ENCODE measurements at regions not wholly inside any gene's neighbourhood (a gene's known extent, or its start where the extent isn't known, plus 50 kb on each side); places are given as distances from the start of the nearest gene placed in this dataset.
A peak's percentile ranks its signal among the peaks of the same experiment; 100 is the strongest.
"Not testable (repeated sequence)": the region's sequence is repeated elsewhere in the genome, so short reads cannot be mapped to it uniquely, and the experiment has no call there.

GRCh38 chr5:172533058-172533398 lies 78.7 kb upstream of the SH3PXD2B start:
- Histone ChIP-seq H3K79me2 (ENCODE audit: low read length) (no peaks in the 10 kb centered on the region), H2AFZ (ENCODE audit: low read length) (no peak overlapping the region), H3K9me3 (replicated peaks; ENCODE audit: insufficient read depth, low read length) (no peaks in the 10 kb centered on the region), H3K27me3 (replicated peaks; ENCODE audit: insufficient read depth, low read length) (no peaks in the 10 kb centered on the region), H3K4me1 (ENCODE audit: low read length) (no peaks in the 10 kb centered on the region), H3K4me3 (ENCODE audit: low read length) (0 out of 2 replicates have a peak overlapping the region, but pooled peaks have one; percentile 26), H3K4me2 (ENCODE audit: low read depth, low read length) (peak overlapping the region; percentile 53), H4K20me1 (ENCODE audit: insufficient read depth, low read length) (no peaks in the 10 kb centered on the region), H3K9ac (ENCODE audit: low read length) (no peak overlapping the region), H3K9me2 (replicated peaks; ENCODE audit: insufficient read depth, low read length) (no peaks in the 10 kb centered on the region), H3K27ac (ENCODE audit: low read length) (no peak overlapping the region), H3K36me3 (replicated peaks; ENCODE audit: insufficient read depth, low read length) (no peaks in the 10 kb centered on the region), H3F3A (ENCODE audit: insufficient read depth, low read length) (no peaks in the 10 kb centered on the region)
- no peak for DNase-seq
- TF ChIP-seq EZH2phosphoT487 (IDR thresholded peaks at IDR 0.05; ENCODE audit: low read length) = no peak
- no peak for TF ChIP-seq CTCF (IDR thresholded peaks at IDR 0.05; ENCODE audit: low read length)
- TF ChIP-seq EZH2 (optimal IDR thresholded peaks at IDR 0.05; ENCODE audit: low read depth, low read length) = no peak

DNA sequence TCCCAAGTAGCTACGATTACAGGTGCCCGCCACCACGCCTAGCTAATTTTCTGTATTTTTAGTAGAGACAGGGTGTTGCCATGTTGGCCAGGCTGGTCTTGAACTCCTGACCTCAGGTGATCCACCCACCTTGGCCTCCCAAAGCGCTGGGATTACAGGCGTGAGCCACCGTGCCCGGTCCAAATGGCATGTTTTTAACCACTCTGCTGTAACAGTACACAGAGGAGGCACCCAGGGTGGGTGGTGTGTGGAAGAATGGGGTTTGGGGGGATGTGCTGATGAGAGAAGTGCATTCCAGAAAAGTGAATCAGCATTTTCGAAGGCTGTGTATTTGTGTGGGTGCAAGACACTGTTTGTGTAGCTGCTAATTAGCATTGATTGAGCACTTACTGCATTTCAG lies 78.1 kb upstream of the SH3PXD2B start:
- not testable (repeated sequence) for DNase-seq; H3K9me3 ChIP-seq (replicated peaks; ENCODE audit: insufficient read depth, low read length); H3K9ac ChIP-seq (ENCODE audit: low read length); H3K36me3 ChIP-seq (replicated peaks; ENCODE audit: insufficient read depth, low read length); H3K4me1 ChIP-seq (ENCODE audit: low read length); H3F3A ChIP-seq (ENCODE audit: insufficient read depth, low read length); H3K79me2 ChIP-seq (ENCODE audit: low read length); H3K27ac ChIP-seq (ENCODE audit: low read length); H2AFZ ChIP-seq (ENCODE audit: low read length); H3K27me3 ChIP-seq (replicated peaks; ENCODE audit: insufficient read depth, low read length); H3K4me3 ChIP-seq (ENCODE audit: low read length); H3K9me2 ChIP-seq (replicated peaks; ENCODE audit: insufficient read depth, low read length); H3K4me2 ChIP-seq (ENCODE audit: low read depth, low read length); H4K20me1 ChIP-seq (ENCODE audit: insufficient read depth, low read length)

GRCh38 chr5:172531704-172532026 lies 77.3 kb upstream of the SH3PXD2B start:
- H3K9me3 ChIP-seq (replicated peaks; ENCODE audit: insufficient read depth, low read length) = no peaks in the 10 kb centered on the region
- H3F3A ChIP-seq (ENCODE audit: insufficient read depth, low read length) = no peaks in the 10 kb centered on the region
- no peak overlapping the region for H3K4me2 ChIP-seq (ENCODE audit: low read depth, low read length)
- H3K4me1 ChIP-seq (ENCODE audit: low read length) = no peaks in the 10 kb centered on the region
- TF ChIP-seq CTCF (IDR thresholded peaks at IDR 0.05; ENCODE audit: low read length) (no peak), EZH2phosphoT487 (IDR thresholded peaks at IDR 0.05; ENCODE audit: low read length) (no peak), EZH2 (optimal IDR thresholded peaks at IDR 0.05; ENCODE audit: low read depth, low read length) (no peak)
- no peak overlapping the region for H3K9ac ChIP-seq (ENCODE audit: low read length)
- no peaks in the 10 kb centered on the region for H3K36me3 ChIP-seq (replicated peaks; ENCODE audit: insufficient read depth, low read length)
- H3K27me3 ChIP-seq (replicated peaks; ENCODE audit: insufficient read depth, low read length) = no peaks in the 10 kb centered on the region
- no peak overlapping the region for H2AFZ ChIP-seq (ENCODE audit: low read length)
- H3K9me2 ChIP-seq (replicated peaks; ENCODE audit: insufficient read depth, low read length) = no peaks in the 10 kb centered on the region
- H3K4me3 ChIP-seq (ENCODE audit: low read length) = no peak overlapping the region
- no peak overlapping the region for H3K27ac ChIP-seq (ENCODE audit: low read length)
- H4K20me1 ChIP-seq (ENCODE audit: insufficient read depth, low read length) = no peaks in the 10 kb centered on the region
- no peak for DNase-seq
- H3K79me2 ChIP-seq (ENCODE audit: low read length) = no peaks in the 10 kb centered on the region

DNA sequence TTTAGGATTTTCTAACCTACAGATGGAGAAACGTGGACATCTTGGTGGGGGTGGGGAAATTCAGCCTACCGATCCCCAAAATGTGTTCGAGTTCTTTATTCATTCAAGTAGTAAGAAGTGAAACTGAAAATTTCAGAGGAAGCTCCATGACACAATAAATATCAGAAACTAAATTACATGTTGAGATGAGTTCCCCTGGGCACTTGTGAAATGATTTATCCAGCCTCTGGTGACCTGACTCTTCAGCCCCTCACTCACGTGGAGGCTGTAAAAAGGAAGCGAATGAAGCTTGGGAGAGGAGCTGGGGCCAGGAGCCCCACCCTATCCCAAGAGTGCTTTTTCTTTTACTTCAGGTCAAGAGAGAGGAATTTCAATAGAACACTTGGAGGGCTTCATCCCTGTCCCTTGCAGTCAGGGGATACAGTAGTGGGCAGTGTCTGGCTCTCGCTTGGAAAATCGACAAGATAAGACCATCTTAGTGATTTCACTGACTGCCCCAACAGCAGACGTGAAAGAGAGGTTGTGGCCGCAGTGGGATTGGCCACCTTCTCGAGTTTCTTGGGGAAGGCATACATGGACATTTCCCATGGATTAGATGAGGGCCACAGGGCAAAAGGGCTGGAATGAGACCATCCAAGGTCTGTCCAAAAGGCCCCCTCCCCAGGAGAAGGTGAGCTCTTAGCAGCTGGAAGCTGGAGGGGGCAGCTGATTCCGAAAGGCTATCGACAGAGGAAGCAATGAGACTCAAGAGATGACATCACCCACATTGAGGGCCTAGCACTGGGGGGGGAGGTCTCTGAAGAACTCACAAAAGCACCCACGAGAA lies 76.8 kb upstream of the SH3PXD2B start:
- Histone ChIP-seq H3K9me2 (replicated peaks; ENCODE audit: insufficient read depth, low read length) (no peaks in the 10 kb centered on the region), H3K9me3 (replicated peaks; ENCODE audit: insufficient read depth, low read length) (no peaks in the 10 kb centered on the region), H3K9ac (ENCODE audit: low read length) (no peak overlapping the region), H3K27ac (ENCODE audit: low read length) (no peak overlapping the region), H3K4me3 (ENCODE audit: low read length) (no peak overlapping the region), H4K20me1 (ENCODE audit: insufficient read depth, low read length) (no peaks in the 10 kb centered on the region), H3K4me2 (ENCODE audit: low read depth, low read length) (peak overlapping the region; percentile 33; the same call in 1 of the 2 replicates), H3K4me1 (ENCODE audit: low read length) (no peaks in the 10 kb centered on the region), H2AFZ (ENCODE audit: low read length) (no peak overlapping the region), H3K36me3 (replicated peaks; ENCODE audit: insufficient read depth, low read length) (no peaks in the 10 kb centered on the region), H3K79me2 (ENCODE audit: low read length) (no peaks in the 10 kb centered on the region), H3F3A (ENCODE audit: insufficient read depth, low read length) (no peaks in the 10 kb centered on the region), H3K27me3 (replicated peaks; ENCODE audit: insufficient read depth, low read length) (no peaks in the 10 kb centered on the region)
- DNase-seq = peak; percentile 7
- TF ChIP-seq CTCF (IDR thresholded peaks at IDR 0.05; ENCODE audit: low read length) (no peak), EZH2phosphoT487 (IDR thresholded peaks at IDR 0.05; ENCODE audit: low read length) (no peak)
